ENCODE measurements at regions not wholly inside any gene's neighbourhood (a gene's known extent, or its start where the extent isn't known, plus 50 kb on each side); places are given as distances from the start of the nearest gene placed in this dataset.

DNA sequence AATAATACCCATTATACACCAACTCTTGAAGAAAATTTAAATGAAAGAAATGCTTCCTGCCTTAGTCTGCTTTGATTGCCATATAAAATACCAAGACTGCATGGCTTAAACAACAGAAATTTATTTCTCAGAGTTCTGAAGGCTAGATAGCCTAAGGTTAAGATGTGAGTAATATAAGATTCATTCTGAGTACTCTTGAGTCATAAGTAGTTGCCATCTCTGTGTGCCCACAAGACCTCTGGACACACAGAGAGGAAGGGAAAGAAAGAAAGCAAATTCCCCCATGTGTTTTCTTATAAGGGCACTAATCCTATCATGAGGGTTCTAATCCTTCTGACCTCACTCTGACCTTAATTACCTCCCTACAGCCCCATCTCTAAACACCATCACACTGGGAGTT, 201.2 kb downstream of the PTN start:
- TF ChIP-seq, protein P1, sequence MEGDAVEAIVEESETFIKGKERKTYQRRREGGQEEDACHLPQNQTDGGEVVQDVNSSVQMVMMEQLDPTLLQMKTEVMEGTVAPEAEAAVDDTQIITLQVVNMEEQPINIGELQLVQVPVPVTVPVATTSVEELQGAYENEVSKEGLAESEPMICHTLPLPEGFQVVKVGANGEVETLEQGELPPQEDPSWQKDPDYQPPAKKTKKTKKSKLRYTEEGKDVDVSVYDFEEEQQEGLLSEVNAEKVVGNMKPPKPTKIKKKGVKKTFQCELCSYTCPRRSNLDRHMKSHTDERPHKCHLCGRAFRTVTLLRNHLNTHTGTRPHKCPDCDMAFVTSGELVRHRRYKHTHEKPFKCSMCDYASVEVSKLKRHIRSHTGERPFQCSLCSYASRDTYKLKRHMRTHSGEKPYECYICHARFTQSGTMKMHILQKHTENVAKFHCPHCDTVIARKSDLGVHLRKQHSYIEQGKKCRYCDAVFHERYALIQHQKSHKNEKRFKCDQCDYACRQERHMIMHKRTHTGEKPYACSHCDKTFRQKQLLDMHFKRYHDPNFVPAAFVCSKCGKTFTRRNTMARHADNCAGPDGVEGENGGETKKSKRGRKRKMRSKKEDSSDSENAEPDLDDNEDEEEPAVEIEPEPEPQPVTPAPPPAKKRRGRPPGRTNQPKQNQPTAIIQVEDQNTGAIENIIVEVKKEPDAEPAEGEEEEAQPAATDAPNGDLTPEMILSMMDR (IDR thresholded peaks at IDR 0.05), result no peak
- TF ChIP-seq POLR2A (IDR thresholded peaks at IDR 0.05), result no peak
